NCI-H2107 treated with DMSO at 0.1 percent for 48 hours (cell line): ENCODE measurements at regions not wholly inside any gene's neighbourhood (a gene's known extent, or its start where the extent isn't known, plus 50 kb on each side); places are given as distances from the start of the nearest gene placed in this dataset.

Source experiments
- DNase-seq: peaks from one replicate; lab custom pipeline; 2025; ENCODE audit not compliant: unreplicated experiment; lab: John Stamatoyannopoulos, UW

- no peak for DNase-seq
Measured at GRCh38 chr11:35076201-35077100, 62.5 kb upstream of the CD44 start.

- DNase-seq = no peak
Measured at GRCh38 chr11:35077709-35078469, 61.1 kb upstream of the CD44 start.

GRCh38 chr11:35078470-35078735 is 60.6 kb upstream of the CD44 start:
- DNase-seq = no peak

GRCh38 chr11:35079611-35080010 is 59.4 kb upstream of the CD44 start:
- no peak for DNase-seq

GRCh38 chr11:35082321-35083180 is 56.4 kb upstream of the CD44 start:
- no peak for DNase-seq

- DNase-seq = no peak
Measured at GRCh38 chr11:35083181-35083430, 55.9 kb upstream of the CD44 start.

- no peak for DNase-seq
Measured at GRCh38 chr11:35083431-35084238, 55.3 kb upstream of the CD44 start.

GRCh38 chr11:35084817-35085440 is 54.0 kb upstream of the CD44 start:
- DNase-seq = no peak

- DNase-seq = no peak
Measured at GRCh38 chr11:35085531-35086165, 53.3 kb upstream of the CD44 start.

GRCh38 chr11:35087648-35088047 is 51.3 kb upstream of the CD44 start:
- no peak for DNase-seq

- no peak for DNase-seq
Measured at GRCh38 chr11:35088226-35088625, 50.7 kb upstream of the CD44 start.

- no peak for DNase-seq
Measured at GRCh38 chr11:35088676-35089075, 50.3 kb upstream of the CD44 start.
